H54 (cell line): ENCODE measurements at regions not wholly inside any gene's neighbourhood (a gene's known extent, or its start where the extent isn't known, plus 50 kb on each side); places are given as distances from the start of the nearest gene placed in this dataset.
"Not testable (repeated sequence)": the region's sequence is repeated elsewhere in the genome, so short reads cannot be mapped to it uniquely, and the experiment has no call there.

ENCODE experiments used
- DNase-seq: peaks from one replicate; pipeline ENCODE4 v3.0.0; 2011; ENCODE audit warnings: low spot score, mixed read lengths; ENCODE audit not compliant: insufficient read length
- FAIRE-seq: peaks from 3 replicates; lab custom pipeline; 2011; peaks lifted over from hg19 to GRCh38; lab: Jason Lieb, UNC
- POLR2A ChIP-seq: IDR thresholded peaks from 2 replicates; pipeline ENCODE4 v1.6.1; 2011; ENCODE audit warnings: low read depth, mild to moderate bottlenecking, low read length

- TF ChIP-seq POLR2A: no peak
- DNase-seq: no peak
- FAIRE-seq: no peak
These were observed 76.0 kb upstream of the PIP5K1B start for GRCh38 chr9:68629042-68629441.

- no peak for FAIRE-seq
- no peak for TF ChIP-seq POLR2A
- no peak for DNase-seq
These were observed 73.2 kb upstream of the PIP5K1B start for GRCh38 chr9:68631811-68632210.

GRCh38 chr9:68637020-68637419, 68.0 kb upstream of the PIP5K1B start:
- FAIRE-seq (no peak), DNase-seq (no peak)
- no peak for TF ChIP-seq POLR2A

- not testable (repeated sequence) for FAIRE-seq, DNase-seq
These were observed 65.8 kb upstream of the PIP5K1B start for GRCh38 chr9:68639261-68639660.

- DNase-seq (no peak), FAIRE-seq (no peak)
- no peak for TF ChIP-seq POLR2A
These were observed 64.5 kb upstream of the PIP5K1B start for GRCh38 chr9:68640421-68641089.

GRCh38 chr9:68643901-68644809, 60.9 kb upstream of the PIP5K1B start:
- no peak for FAIRE-seq
- no peak for DNase-seq
- TF ChIP-seq POLR2A: no peak

- no peak for TF ChIP-seq POLR2A
- DNase-seq: no peak
- no peak for FAIRE-seq
These were observed 60.2 kb upstream of the PIP5K1B start for GRCh38 chr9:68644831-68645230.

- no peak for TF ChIP-seq POLR2A
- DNase-seq (no peak), FAIRE-seq (no peak)
These were observed 56.9 kb upstream of the PIP5K1B start for GRCh38 chr9:68648164-68648563.

- TF ChIP-seq POLR2A: no peak
- DNase-seq (no peak), FAIRE-seq (no peak)
These were observed 56.1 kb upstream of the PIP5K1B start for GRCh38 chr9:68648971-68649370.

GRCh38 chr9:68651280-68651893, 53.7 kb upstream of the PIP5K1B start:
- FAIRE-seq (no peak), DNase-seq (no peak)

GRCh38 chr9:68653141-68653595, 51.9 kb upstream of the PIP5K1B start:
- DNase-seq (no peak), FAIRE-seq (no peak)
- no peak for TF ChIP-seq POLR2A

More at GRCh38 chr9:68651280-68651893, 53.7 kb upstream of the PIP5K1B start:
- TF ChIP-seq POLR2A: no peak

GRCh38 chr9:68654075-68654474, 51.0 kb upstream of the PIP5K1B start:
- FAIRE-seq (no peak), DNase-seq (no peak)
- no peak for TF ChIP-seq POLR2A
